Right lobe of liver (tissue), 6 donors: ENCODE measurements at regions not wholly inside any gene's neighbourhood (a gene's known extent, or its start where the extent isn't known, plus 50 kb on each side); places are given as distances from the start of the nearest gene placed in this dataset.

Experiments
- ATAC-seq, 4 donors: fragments of 200-7000 bp; cut with Tn5 transposase; one replicate each; pipeline ENCODE4 v1.9.1; 2020; ENCODE audit warnings: mild to moderate bottlenecking in 4 of 4, moderate library complexity in 4 of 4
- DNase-seq, 3 donors: peaks; one replicate each; pipeline ENCODE4 v3.0.0-alpha.2; 2020
- H3K27ac ChIP-seq, 3 donors: fragments of 200-600 bp; one replicate each; pipeline ENCODE4 v1.8.0; 2022
- H3K27me3 ChIP-seq, 2 donors: fragments of 200-600 bp; one replicate each; pipeline ENCODE4 v1.8.0; 2022
- H3K36me3 ChIP-seq, 4 donors: fragments of 200-600 bp; sonication (generic) in 1 of 4; one replicate each; pipeline versions ENCODE4 v1.5.1 to v1.8.0; 2017 to 2022; ENCODE audit warnings: control low read depth in 1 of 4
- H3K4me1 ChIP-seq, 4 donors: fragments of 200-600 bp; sonication (generic) in 1 of 4; one replicate each; pipeline versions ENCODE4 v1.5.1 to v1.8.0; 2017 to 2022; ENCODE audit warnings: control low read depth in 1 of 4
- H3K4me3 ChIP-seq, 3 donors: fragments of 200-600 bp; one replicate each; pipeline ENCODE4 v1.8.0; 2022
- H3K9me3 ChIP-seq, 4 donors: fragments of 200-600 bp; sonication (generic) in 1 of 4; one replicate each; pipeline versions ENCODE4 v1.5.1 to v1.8.0; 2017 to 2022; ENCODE audit warnings: control low read depth in 1 of 4
- CTCF ChIP-seq, 4 donors: fragments of 200-600 bp in 3 of 4; fragments of 450-650 bp in 1 of 4; IDR thresholded peaks; one replicate each; pipeline versions ENCODE4 v1.5.1 to v1.8.0; 2016 to 2022; ENCODE audit warnings: antibody characterized with exemption in 4 of 4, mild to moderate bottlenecking in 2 of 4
- POLR2A ChIP-seq: fragments of 450-650 bp; IDR thresholded peaks from one replicate; pipeline ENCODE4 v1.6.1; 2017; ENCODE audit warnings: antibody characterized with exemption, mild to moderate bottlenecking
- WGBS: methylation state at CpG from one replicate; pipeline ENCODE4 v1.1.6; 2018; ENCODE audit warnings: low coverage, low lambda C conversion rate; ENCODE audit not compliant: insufficient coverage; ENCODE audit errors: missing lambda C conversion rate; 5-methylcytosine and 5-hydroxymethylcytosine counted together
- intact Hi-C, 2 donors: fragments of 100-400 bp; cut with DNase I; formaldehyde crosslinking; loops; one replicate each; pipeline versions ENCODE4 v1.11.2 to v1.14.1; 2022
- donor health status: DM: no; HTN: yes; CAD: no.
- donor health status: DM: no; HTN: no; CAD: no.
- donor health status: DM: no; HTN: no; CAD: no.
- donor health status: DM: no; HTN: yes; CAD: no.
- donor health status: DM: no; HTN: yes; CAD: no.

- WGBS: 3% methylated on average over 13 of the region's 13 CpGs
- TF ChIP-seq POLR2A (no peak), CTCF (IDR thresholded peaks at IDR 0.05) (no peak)
- no peak overlapping the region for H3K27ac ChIP-seq
- ATAC-seq: no peak
- intact Hi-C loops: no loop called here
- H3K4me1 ChIP-seq: no peaks in the 10 kb centered on the region
- no peaks in the 10 kb centered on the region for H3K9me3 ChIP-seq
- H3K4me3 ChIP-seq: peak overlapping the region; percentile 42 to 62 (median 56)
- H3K27me3 ChIP-seq: no peaks in the 10 kb centered on the region
- no peak for DNase-seq
- H3K36me3 ChIP-seq: no peaks in the 10 kb centered on the region
Observed at GRCh38 chr5:77852068-77852513, 76.0 kb upstream of the TBCA start.

GRCh38 chr5:77851176-77852067, 75.3 kb upstream of the TBCA start:
- intact Hi-C loops: no loop called here
- 38% methylated on average over 44 of the region's 89 CpGs for WGBS
- no peaks in the 10 kb centered on the region for H3K36me3 ChIP-seq
- peak overlapping the region; percentile 42 to 62 (median 56) for H3K4me3 ChIP-seq
- no peaks in the 10 kb centered on the region for H3K27me3 ChIP-seq
- H3K9me3 ChIP-seq: no peaks in the 10 kb centered on the region
- no peaks in the 10 kb centered on the region for H3K4me1 ChIP-seq
- H3K27ac ChIP-seq: no peak overlapping the region
- TF ChIP-seq POLR2A (no peak), CTCF (IDR thresholded peaks at IDR 0.05) (no peak)
- ATAC-seq (peak; percentile 48 to 62 (median 52)), DNase-seq (peak in 2 of 3 donors; percentile 38 to 55)

- no peak overlapping the region for H3K27ac ChIP-seq
- no peaks in the 10 kb centered on the region for H3K9me3 ChIP-seq
- H3K4me1 ChIP-seq: no peaks in the 10 kb centered on the region
- peak overlapping the region in 2 of 3 donors; percentile 56 to 62 for H3K4me3 ChIP-seq
- intact Hi-C loops: no loop called here
- 76% methylated on average over 18 of the region's 30 CpGs for WGBS
- ATAC-seq (no peak), DNase-seq (no peak)
- H3K36me3 ChIP-seq: no peaks in the 10 kb centered on the region
- no peaks in the 10 kb centered on the region for H3K27me3 ChIP-seq
- TF ChIP-seq POLR2A: no peak
- TF ChIP-seq CTCF (IDR thresholded peaks at IDR 0.05): no peak
Observed at GRCh38 chr5:77850536-77851175, 74.5 kb upstream of the TBCA start.

GRCh38 chr5:77849308-77849900, 73.3 kb upstream of the TBCA start:
- 91% methylated on average over 4 of the region's 6 CpGs for WGBS
- ATAC-seq: no peak
- intact Hi-C loops: no loop called here
- no peaks in the 10 kb centered on the region for H3K36me3 ChIP-seq
- no peaks in the 10 kb centered on the region for H3K9me3 ChIP-seq
- DNase-seq: no peak
- no peak for TF ChIP-seq POLR2A
- TF ChIP-seq CTCF (IDR thresholded peaks at IDR 0.05): no peak
- H3K4me1 ChIP-seq: no peaks in the 10 kb centered on the region
- H3K4me3 ChIP-seq: no peak overlapping the region
- H3K27ac ChIP-seq: no peak overlapping the region
- no peaks in the 10 kb centered on the region for H3K27me3 ChIP-seq
